ENCODE measurements at regions not wholly inside any gene's neighbourhood (a gene's known extent, or its start where the extent isn't known, plus 50 kb on each side); places are given as distances from the start of the nearest gene placed in this dataset.
"Not testable (repeated sequence)": the region's sequence is repeated elsewhere in the genome, so short reads cannot be mapped to it uniquely, and the experiment has no call there.

DNA sequence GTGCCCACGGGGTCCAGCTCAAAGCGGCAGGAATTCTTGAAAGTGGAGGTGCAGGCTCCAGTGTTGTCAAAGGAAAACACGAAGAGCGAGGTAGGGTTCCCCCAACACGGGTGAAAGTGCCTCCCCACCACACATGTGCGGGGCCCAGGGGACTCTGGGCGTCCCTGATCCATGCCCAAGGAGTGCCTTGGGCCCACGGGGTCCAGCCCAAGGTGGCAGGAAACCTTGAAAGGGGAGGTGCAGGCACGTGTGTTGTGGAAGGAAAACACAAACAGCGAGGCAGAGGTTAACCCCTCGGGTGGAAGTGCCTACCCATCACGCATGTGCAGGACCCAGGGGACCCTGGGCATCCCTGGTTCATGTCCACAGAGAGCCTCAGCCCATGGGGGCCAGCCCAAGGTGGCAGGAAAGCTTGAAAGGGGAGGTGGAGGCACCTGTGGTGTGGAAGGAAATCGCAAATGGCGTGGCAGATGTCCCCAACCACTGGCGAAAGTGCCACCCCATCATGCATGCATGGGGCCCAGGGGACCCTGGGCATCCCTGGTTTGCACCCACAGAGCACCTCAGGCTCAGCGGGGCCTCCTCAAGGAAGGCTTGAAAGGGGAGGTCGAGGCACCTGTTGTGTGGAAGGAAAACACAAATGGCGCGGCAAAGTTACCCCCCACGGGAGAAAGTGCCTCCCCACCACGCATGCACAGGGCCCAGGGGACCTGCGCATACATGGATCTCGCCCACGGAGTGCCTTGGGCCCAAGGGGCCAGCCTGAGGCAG lies 584.6 kb downstream of the ALG10 start:
- DNase-seq (ENCODE audit: low spot score) = no peak

DNA sequence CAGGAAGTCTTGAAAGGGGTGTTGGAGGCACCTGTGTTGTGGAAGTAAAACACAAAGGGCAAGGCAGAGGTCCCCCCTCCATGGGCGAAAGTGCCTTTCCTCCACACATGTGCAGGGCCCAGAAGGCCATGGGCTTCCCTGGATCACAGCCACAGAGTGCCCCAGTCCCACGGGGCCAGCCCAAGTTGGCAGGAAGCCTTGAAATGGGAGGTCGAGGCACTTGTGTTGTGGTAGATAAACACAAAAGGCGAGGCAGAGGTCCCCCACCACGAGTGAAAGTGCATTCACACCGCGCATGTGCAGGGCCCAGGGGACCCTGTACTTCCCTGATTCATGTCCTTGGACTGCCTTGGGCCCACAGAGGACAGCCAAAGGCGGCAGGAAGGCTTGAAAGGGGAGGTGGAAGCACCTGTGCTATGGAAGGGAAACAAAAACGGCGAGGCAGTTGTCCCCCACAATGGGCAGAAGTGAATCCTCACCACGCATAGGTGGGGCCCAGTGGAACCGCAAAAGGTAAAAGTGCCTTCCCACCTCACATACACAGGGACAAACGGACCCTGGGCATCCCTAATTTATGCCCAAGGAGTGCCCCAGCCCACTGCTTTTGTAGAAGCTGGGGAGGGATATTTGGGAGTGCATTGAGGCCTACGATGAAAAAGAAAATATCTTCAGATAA lies 585.4 kb downstream of the ALG10 start:
- DNase-seq (ENCODE audit: low spot score) = no peak

DNA sequence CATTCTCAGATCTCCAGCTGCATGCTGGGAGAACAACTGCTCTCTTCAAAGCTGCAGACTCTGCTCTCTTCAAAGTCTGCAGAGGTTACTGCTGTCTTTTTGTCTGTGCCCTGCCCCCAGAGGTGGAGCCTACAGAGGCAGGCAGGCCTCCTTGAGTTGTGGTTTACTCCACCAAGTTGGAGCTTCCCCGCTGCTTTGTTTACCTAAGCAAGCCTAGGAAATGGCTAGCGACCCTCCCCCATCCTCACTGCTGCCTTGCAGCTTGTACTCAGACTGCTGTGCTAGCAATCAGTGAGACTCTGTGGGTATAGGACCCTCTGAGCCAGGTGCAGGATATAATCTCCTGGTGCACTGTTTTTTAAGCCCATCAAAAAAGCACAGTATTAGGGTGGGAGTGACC lies 591.7 kb downstream of the ALG10 start:
- DNase-seq (ENCODE audit: low spot score) = not testable (repeated sequence)

GRCh38 chr12:34625116-34625515 lies 602.8 kb downstream of the ALG10 start:
- DNase-seq (ENCODE audit: low spot score) = peak; percentile 50

- no peak for DNase-seq (ENCODE audit: low spot score)
Measured at GRCh38 chr12:34626363-34627157, 604.3 kb downstream of the ALG10 start.

All from HT-29 (cell line).